Type B pancreatic cell (in vitro differentiated cells): ENCODE measurements at regions not wholly inside any gene's neighbourhood (a gene's known extent, or its start where the extent isn't known, plus 50 kb on each side); places are given as distances from the start of the nearest gene placed in this dataset.
A peak's percentile ranks its signal among the peaks of the same experiment; 100 is the strongest.

Experiments
- DNase-seq: peaks from one replicate; pipeline ENCODE4 v3.0.0; 2021; ENCODE audit warnings: mixed read lengths; ENCODE audit not compliant: unreplicated experiment; ENCODE audit errors: extremely low spot score
- H3K27ac Mint-ChIP-seq: 2 replicates; pipeline ENCODE4 v1.8.0; 2021; ENCODE audit warnings: mild to moderate bottlenecking, mixed read lengths
- H3K27me3 Mint-ChIP-seq: 2 replicates; pipeline ENCODE4 v1.8.0; 2021; ENCODE audit warnings: mixed read lengths
- H3K36me3 Mint-ChIP-seq: 2 replicates; pipeline ENCODE4 v1.8.0; 2021; ENCODE audit warnings: mixed read lengths
- H3K4me1 Mint-ChIP-seq: one replicate; pipeline ENCODE4 v1.8.0; 2021; ENCODE audit warnings: mixed read lengths; ENCODE audit not compliant: unreplicated experiment
- H3K4me3 Mint-ChIP-seq: 2 replicates; pipeline ENCODE4 v1.8.0; 2021; ENCODE audit warnings: mild to moderate bottlenecking, mixed read lengths
- H3K9me3 Mint-ChIP-seq: 2 replicates; pipeline ENCODE4 v1.8.0; 2021; ENCODE audit warnings: mixed read lengths
- TF ChIP-seq, protein P1 (sequence below): fragments of 200-600 bp; sonication (generic); conservative IDR thresholded peaks from 2 replicates; pipeline ENCODE4 v1.5.0; 2021; ENCODE audit warnings: antibody characterized with exemption, mild to moderate bottlenecking

DNA sequence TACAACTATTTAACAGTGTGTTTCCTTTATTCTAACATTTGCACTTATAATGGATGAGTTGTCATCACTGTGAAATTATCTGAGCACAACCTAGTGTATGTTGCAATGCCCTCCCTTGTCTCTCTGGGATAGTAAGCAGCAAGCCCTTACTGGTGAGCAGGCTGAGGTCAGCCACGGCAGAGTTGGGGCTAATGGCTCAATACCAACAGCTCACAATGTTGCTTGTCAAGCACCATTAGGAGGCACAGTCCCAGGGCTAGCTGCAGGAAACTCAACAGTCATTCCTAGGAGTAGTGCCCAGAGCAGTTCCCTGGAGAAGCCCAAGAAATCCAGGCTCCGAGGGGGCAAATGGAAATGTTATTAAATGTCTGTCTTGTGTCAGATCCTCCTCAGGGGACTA is 858.4 kb downstream of the GRID1 start:
- H3K9me3 Mint-ChIP-seq, result peaks cover 5% of the 10 kb centered on the region
- no peak overlapping the region for H3K27ac Mint-ChIP-seq
- TF ChIP-seq, protein P1, sequence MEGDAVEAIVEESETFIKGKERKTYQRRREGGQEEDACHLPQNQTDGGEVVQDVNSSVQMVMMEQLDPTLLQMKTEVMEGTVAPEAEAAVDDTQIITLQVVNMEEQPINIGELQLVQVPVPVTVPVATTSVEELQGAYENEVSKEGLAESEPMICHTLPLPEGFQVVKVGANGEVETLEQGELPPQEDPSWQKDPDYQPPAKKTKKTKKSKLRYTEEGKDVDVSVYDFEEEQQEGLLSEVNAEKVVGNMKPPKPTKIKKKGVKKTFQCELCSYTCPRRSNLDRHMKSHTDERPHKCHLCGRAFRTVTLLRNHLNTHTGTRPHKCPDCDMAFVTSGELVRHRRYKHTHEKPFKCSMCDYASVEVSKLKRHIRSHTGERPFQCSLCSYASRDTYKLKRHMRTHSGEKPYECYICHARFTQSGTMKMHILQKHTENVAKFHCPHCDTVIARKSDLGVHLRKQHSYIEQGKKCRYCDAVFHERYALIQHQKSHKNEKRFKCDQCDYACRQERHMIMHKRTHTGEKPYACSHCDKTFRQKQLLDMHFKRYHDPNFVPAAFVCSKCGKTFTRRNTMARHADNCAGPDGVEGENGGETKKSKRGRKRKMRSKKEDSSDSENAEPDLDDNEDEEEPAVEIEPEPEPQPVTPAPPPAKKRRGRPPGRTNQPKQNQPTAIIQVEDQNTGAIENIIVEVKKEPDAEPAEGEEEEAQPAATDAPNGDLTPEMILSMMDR, result no peak
- no peak overlapping the region for H3K4me3 Mint-ChIP-seq
- H3K4me1 Mint-ChIP-seq, result peaks cover 5% of the 10 kb centered on the region
- no peaks in the 10 kb centered on the region for H3K36me3 Mint-ChIP-seq
- H3K27me3 Mint-ChIP-seq, result no peaks in the 10 kb centered on the region
- DNase-seq, result no peak

DNA sequence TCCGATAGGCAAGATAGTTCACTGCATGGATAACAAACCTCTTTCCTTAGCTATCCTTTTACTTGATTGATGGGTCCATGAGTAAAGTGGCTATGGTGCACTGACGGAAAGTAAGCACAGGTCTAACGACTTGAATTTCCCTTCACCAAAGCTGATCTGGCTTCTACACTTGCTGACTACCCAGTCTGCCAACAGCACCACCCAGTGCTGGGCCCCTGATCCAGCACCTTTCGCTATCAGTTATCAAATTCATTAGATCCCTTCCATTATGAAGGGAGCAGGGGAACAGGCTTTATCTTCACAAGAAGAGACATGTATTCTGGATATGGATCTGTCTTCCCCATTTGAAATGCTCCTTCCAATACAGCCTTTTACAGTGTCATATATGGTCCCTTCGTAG is 855.9 kb downstream of the GRID1 start:
- no peak for DNase-seq
- H3K4me3 Mint-ChIP-seq, result no peak overlapping the region

DNA sequence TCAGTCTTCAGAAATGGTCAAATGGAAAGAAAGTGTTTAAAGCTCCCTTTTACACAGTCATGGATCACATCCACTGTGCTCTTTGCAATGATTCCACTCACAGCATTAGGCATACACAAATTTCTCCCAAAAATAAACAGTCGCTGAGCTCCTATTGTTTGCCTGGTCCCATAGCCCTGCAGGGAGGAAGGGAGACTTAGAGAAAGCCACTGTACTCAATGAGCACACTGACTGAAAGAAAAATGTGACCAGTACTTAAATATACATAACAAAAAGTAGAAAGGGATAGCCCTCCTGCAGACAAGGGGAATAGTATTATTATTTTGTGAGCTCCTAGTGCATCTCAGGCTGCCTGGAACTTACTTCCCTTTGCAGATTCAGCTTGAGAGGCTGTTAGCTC is 853.2 kb downstream of the GRID1 start:
- no peaks in the 10 kb centered on the region for H3K9me3 Mint-ChIP-seq
- H3K4me3 Mint-ChIP-seq, result no peak overlapping the region
- no peak for DNase-seq
- H3K27me3 Mint-ChIP-seq, result no peaks in the 10 kb centered on the region
- peaks cover 10% of the 10 kb centered on the region for H3K4me1 Mint-ChIP-seq
- TF ChIP-seq, protein P1, result no peak
- no peak overlapping the region for H3K27ac Mint-ChIP-seq
- H3K36me3 Mint-ChIP-seq, result no peaks in the 10 kb centered on the region

More for the DNA sequence above, 855.9 kb downstream of the GRID1 start:
- Mint-ChIP-seq H3K9me3 (no peaks in the 10 kb centered on the region), H3K36me3 (no peaks in the 10 kb centered on the region), H3K4me1 (peaks cover 10% of the 10 kb centered on the region), H3K27ac (no peak overlapping the region), H3K27me3 (no peaks in the 10 kb centered on the region)
- TF ChIP-seq, protein P1, result peak; percentile 25

DNA sequence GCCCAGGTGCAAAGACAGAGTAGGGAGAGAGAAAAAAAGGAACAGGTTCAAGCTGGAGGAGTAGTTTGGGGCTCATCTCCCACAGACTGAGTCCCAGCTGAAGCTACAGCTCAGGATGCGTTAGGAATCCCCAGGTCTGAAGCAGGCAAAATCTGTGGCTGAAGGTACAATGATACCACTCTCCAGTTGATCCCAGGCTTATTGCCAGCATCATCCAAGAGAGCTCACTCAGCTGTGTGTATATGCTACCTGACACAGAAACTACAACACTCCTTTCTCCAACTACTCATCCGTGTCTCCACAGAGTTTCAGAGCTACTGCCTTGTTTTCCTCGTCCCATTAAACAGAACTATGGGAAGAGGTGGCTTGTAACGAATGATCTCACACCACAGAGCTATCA is 851.3 kb downstream of the GRID1 start:
- H3K9me3 Mint-ChIP-seq, result no peaks in the 10 kb centered on the region
- TF ChIP-seq, protein P1, result no peak
- H3K4me1 Mint-ChIP-seq, result peaks cover 10% of the 10 kb centered on the region
- H3K27ac Mint-ChIP-seq, result no peak overlapping the region
- no peaks in the 10 kb centered on the region for H3K27me3 Mint-ChIP-seq
- no peak for DNase-seq
- no peak overlapping the region for H3K4me3 Mint-ChIP-seq
- H3K36me3 Mint-ChIP-seq, result no peaks in the 10 kb centered on the region

DNA sequence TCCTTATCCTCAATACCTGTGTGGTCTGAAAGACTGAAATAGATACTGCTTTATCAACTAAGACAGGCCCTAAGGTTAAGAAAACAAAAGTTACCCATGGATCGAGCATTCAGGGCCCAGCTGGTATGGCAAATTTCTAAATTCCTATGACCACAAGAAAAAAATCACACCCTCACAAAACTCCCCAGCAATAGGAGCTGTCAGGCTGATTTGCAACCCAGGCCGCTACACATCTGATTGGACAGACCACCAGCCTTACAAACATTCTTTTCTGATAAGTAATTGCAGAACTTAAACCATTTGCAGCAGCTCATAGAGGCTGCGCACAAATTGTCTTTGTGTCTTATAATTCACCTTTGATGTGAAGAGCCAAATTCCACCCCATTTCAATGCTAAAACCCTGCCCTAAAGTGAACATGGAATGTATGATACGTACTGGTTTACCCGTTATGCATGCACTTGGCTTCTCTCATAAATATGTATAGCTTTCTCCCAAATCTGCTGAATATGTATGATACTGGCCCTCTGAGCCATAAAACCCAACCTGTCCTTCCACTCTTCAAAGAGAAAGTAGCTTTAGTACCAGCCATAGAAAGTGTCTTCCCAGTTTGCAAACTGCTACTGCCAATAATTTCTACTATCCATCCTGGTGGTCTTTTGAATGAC is 842.5 kb downstream of the GRID1 start:
- H3K27ac Mint-ChIP-seq, result peak overlapping the region; percentile 73
- H3K4me3 Mint-ChIP-seq, result no peak overlapping the region
- H3K9me3 Mint-ChIP-seq, result peaks cover 8% of the 10 kb centered on the region
- H3K36me3 Mint-ChIP-seq, result peaks cover 4% of the 10 kb centered on the region
- H3K27me3 Mint-ChIP-seq, result no peaks in the 10 kb centered on the region
- H3K4me1 Mint-ChIP-seq, result peaks cover 13% of the 10 kb centered on the region
- TF ChIP-seq, protein P1, result no peak
- DNase-seq, result no peak
